HG03571 (cell line): ENCODE measurements at regions not wholly inside any gene's neighbourhood (a gene's known extent, or its start where the extent isn't known, plus 50 kb on each side); places are given as distances from the start of the nearest gene placed in this dataset.

ENCODE experiments used
- ATAC-seq: cut with Tn5 transposase; IDR thresholded peaks from one replicate; pipeline ENCODE4 v1.9.1; 2021; ENCODE audit not compliant: unreplicated experiment

GRCh38 chr17:72534776-72535175 lies 414.0 kb downstream of the SOX9 start:
- ATAC-seq: no peak

- ATAC-seq: no peak
These were observed 414.5 kb downstream of the SOX9 start for GRCh38 chr17:72535346-72535745.

GRCh38 chr17:72535779-72536178 lies 415.0 kb downstream of the SOX9 start:
- ATAC-seq: no peak

- no peak for ATAC-seq
These were observed 416.0 kb downstream of the SOX9 start for GRCh38 chr17:72536788-72537187.

GRCh38 chr17:72538443-72538842 lies 417.6 kb downstream of the SOX9 start:
- no peak for ATAC-seq

- ATAC-seq: no peak
These were observed 418.1 kb downstream of the SOX9 start for GRCh38 chr17:72538901-72539352.

- peak; percentile 95 for ATAC-seq
These were observed 419.4 kb downstream of the SOX9 start for GRCh38 chr17:72539981-72540897.

- no peak for ATAC-seq
These were observed 421.5 kb downstream of the SOX9 start for GRCh38 chr17:72542317-72542716.

GRCh38 chr17:72545766-72546165 lies 424.9 kb downstream of the SOX9 start:
- no peak for ATAC-seq

- no peak for ATAC-seq
These were observed 432.4 kb downstream of the SOX9 start for GRCh38 chr17:72553051-72553755.

- ATAC-seq: no peak
These were observed 433.7 kb downstream of the SOX9 start for GRCh38 chr17:72554508-72554907.

- ATAC-seq: no peak
These were observed 434.2 kb downstream of the SOX9 start for GRCh38 chr17:72555052-72555451.

- ATAC-seq: peak; percentile 77
These were observed 436.4 kb downstream of the SOX9 start for GRCh38 chr17:72556944-72557826.

- no peak for ATAC-seq
These were observed 438.2 kb downstream of the SOX9 start for GRCh38 chr17:72558971-72559476.

- peak; percentile 53 for ATAC-seq
These were observed 439.8 kb downstream of the SOX9 start for GRCh38 chr17:72560303-72561247.

- no peak for ATAC-seq
These were observed 440.4 kb downstream of the SOX9 start for GRCh38 chr17:72561266-72561665.

- ATAC-seq: no peak
These were observed 440.9 kb downstream of the SOX9 start for GRCh38 chr17:72561680-72562079.

- ATAC-seq: no peak
These were observed 441.9 kb downstream of the SOX9 start for GRCh38 chr17:72562615-72563188.

- no peak for ATAC-seq
These were observed 443.1 kb downstream of the SOX9 start for GRCh38 chr17:72563952-72564351.
